CD4-positive, alpha-beta T cell (primary cell): ENCODE measurements at regions not wholly inside any gene's neighbourhood (a gene's known extent, or its start where the extent isn't known, plus 50 kb on each side); places are given as distances from the start of the nearest gene placed in this dataset.

Source experiments
- ATAC-seq: fragments of 200-7000 bp; cut with Tn5 transposase; one replicate; pipeline ENCODE4 v1.10.0; 2022; ENCODE audit warnings: mild to moderate bottlenecking; ENCODE audit not compliant: poor library complexity
- CTCF ChIA-PET: fragments of 350-600 bp; sonication (Branson Sonifier 250); formaldehyde crosslinking; loops from one replicate; lab custom pipeline; 2021; ENCODE audit warnings: antibody characterized with exemption, inconsistent platforms; lab: Charles Lee
- POLR2A ChIA-PET: fragments of 350-600 bp; sonication (Branson Sonifier 250); formaldehyde crosslinking; loops from one replicate; lab custom pipeline; 2021; ENCODE audit warnings: antibody characterized with exemption, inconsistent platforms; lab: Charles Lee
- DNase-seq, 14 experiments: peaks; one replicate each; pipeline ENCODE4 v3.0.0-alpha.2; 2013 to 2020; ENCODE audit warnings: mixed read lengths in 2 of 14
- H3K27ac ChIP-seq, 2 donors: one replicate each; pipeline versions ENCODE4 v1.5.1 to v1.7.0; 2013; ENCODE audit warnings: low read length in 2 of 2, low read depth in 1 of 2, mild to moderate bottlenecking in 1 of 2
- H3K27me3 ChIP-seq, 2 experiments: 1 replicate in 1 of 2; 2 replicates in 1 of 2; pipeline versions ENCODE4 v1.6.1 to v1.7.0; 2013; ENCODE audit warnings: low read length in 2 of 2, control low read depth in 1 of 2, mild to moderate bottlenecking in 1 of 2, moderate library complexity in 1 of 2; ENCODE audit not compliant: insufficient read depth in 2 of 2, control insufficient read depth in 1 of 2
- H3K36me3 ChIP-seq: one replicate; pipeline ENCODE4 v1.6.1; 2013; ENCODE audit warnings: low read length, control low read depth; ENCODE audit not compliant: insufficient read depth
- H3K4me1 ChIP-seq: one replicate; pipeline ENCODE4 v1.6.1; 2013; ENCODE audit warnings: low read length, control low read depth; ENCODE audit not compliant: insufficient read depth
- H3K4me3 ChIP-seq: one replicate; pipeline ENCODE4 v1.5.1; 2013; ENCODE audit warnings: mild to moderate bottlenecking, low read length, moderate library complexity
- H3K9me3 ChIP-seq, 2 experiments: 1 replicate in 1 of 2; 2 replicates in 1 of 2; pipeline versions ENCODE4 v1.6.1 to v1.7.0; 2013; ENCODE audit warnings: low read length in 2 of 2, mild to moderate bottlenecking in 2 of 2, control low read depth in 1 of 2, moderate library complexity in 1 of 2; ENCODE audit not compliant: control insufficient read depth in 1 of 2, insufficient read depth in 1 of 2
- H3K27ac Mint-ChIP-seq: one replicate; pipeline ENCODE4 v1.8.0; 2020; ENCODE audit warnings: mixed read lengths
- H3K27me3 Mint-ChIP-seq: one replicate; pipeline ENCODE4 v1.8.0; 2021; ENCODE audit warnings: mixed read lengths
- H3K36me3 Mint-ChIP-seq: one replicate; pipeline ENCODE4 v1.8.0; 2021; ENCODE audit warnings: low read depth, mixed read lengths
- H3K4me1 Mint-ChIP-seq: one replicate; pipeline ENCODE4 v1.8.0; 2021; ENCODE audit warnings: low read depth, mixed read lengths
- H3K4me3 Mint-ChIP-seq: one replicate; pipeline ENCODE4 v1.8.0; 2020; ENCODE audit warnings: mild to moderate bottlenecking, mixed read lengths
- H3K9me3 Mint-ChIP-seq: one replicate; pipeline ENCODE4 v1.8.0; 2020; ENCODE audit warnings: mixed read lengths
- intact Hi-C, 2 experiments: fragments of 100-400 bp; cut with DNase I in 1 of 2; cut with micrococcal nuclease in 1 of 2; formaldehyde crosslinking; loops; one replicate each; pipeline versions ENCODE4 v1.15.1 to v1.9.0; 2023 to 2025; cut with DNase I, micrococcal nuclease
- TF ChIP-seq, protein P1 (sequence below): fragments of 200-600 bp; IDR thresholded peaks from one replicate; pipeline ENCODE4 v1.8.0; 2022; ENCODE audit warnings: antibody characterized with exemption, mild to moderate bottlenecking

DNA sequence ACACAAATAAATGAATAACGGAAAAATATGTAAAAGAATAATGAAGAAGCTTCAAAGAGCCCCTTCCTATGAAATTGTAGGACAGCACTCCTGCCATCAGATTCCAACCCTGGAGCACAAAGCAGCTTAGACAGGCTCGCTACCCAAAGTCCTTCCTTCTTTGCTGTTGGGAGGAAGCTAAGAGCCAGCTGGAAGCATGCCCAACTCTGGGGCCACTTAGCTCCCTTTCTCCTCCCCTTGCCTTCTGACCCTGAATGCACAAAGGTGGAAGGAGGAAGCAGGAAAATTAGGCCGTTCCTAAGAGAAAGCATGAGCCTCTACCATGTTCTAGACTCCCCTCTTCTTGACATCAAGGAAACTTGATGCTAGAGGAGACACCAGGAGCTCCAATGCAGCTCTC, 700.8 kb downstream of the RNF144A start:
- TF ChIP-seq, protein P1, sequence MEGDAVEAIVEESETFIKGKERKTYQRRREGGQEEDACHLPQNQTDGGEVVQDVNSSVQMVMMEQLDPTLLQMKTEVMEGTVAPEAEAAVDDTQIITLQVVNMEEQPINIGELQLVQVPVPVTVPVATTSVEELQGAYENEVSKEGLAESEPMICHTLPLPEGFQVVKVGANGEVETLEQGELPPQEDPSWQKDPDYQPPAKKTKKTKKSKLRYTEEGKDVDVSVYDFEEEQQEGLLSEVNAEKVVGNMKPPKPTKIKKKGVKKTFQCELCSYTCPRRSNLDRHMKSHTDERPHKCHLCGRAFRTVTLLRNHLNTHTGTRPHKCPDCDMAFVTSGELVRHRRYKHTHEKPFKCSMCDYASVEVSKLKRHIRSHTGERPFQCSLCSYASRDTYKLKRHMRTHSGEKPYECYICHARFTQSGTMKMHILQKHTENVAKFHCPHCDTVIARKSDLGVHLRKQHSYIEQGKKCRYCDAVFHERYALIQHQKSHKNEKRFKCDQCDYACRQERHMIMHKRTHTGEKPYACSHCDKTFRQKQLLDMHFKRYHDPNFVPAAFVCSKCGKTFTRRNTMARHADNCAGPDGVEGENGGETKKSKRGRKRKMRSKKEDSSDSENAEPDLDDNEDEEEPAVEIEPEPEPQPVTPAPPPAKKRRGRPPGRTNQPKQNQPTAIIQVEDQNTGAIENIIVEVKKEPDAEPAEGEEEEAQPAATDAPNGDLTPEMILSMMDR: no peak
- Mint-ChIP-seq H3K4me1 (no peaks in the 10 kb centered on the region), H3K27me3 (no peaks in the 10 kb centered on the region), H3K9me3 (peaks cover 3% of the 10 kb centered on the region), H3K36me3 (no peaks in the 10 kb centered on the region), H3K27ac (no peak overlapping the region), H3K4me3 (no peak overlapping the region)
- CTCF ChIA-PET: no interaction called here
- DNase-seq (no peak), ATAC-seq (no peak)
- intact Hi-C loops: no loop called here
- Histone ChIP-seq H3K4me3 (no peak overlapping the region), H3K27me3 (no peaks in the 10 kb centered on the region), H3K9me3 (no peaks in the 10 kb centered on the region), H3K27ac (no peak overlapping the region), H3K4me1 (no peaks in the 10 kb centered on the region), H3K36me3 (no peaks in the 10 kb centered on the region)
- POLR2A ChIA-PET: no interaction called here

DNA sequence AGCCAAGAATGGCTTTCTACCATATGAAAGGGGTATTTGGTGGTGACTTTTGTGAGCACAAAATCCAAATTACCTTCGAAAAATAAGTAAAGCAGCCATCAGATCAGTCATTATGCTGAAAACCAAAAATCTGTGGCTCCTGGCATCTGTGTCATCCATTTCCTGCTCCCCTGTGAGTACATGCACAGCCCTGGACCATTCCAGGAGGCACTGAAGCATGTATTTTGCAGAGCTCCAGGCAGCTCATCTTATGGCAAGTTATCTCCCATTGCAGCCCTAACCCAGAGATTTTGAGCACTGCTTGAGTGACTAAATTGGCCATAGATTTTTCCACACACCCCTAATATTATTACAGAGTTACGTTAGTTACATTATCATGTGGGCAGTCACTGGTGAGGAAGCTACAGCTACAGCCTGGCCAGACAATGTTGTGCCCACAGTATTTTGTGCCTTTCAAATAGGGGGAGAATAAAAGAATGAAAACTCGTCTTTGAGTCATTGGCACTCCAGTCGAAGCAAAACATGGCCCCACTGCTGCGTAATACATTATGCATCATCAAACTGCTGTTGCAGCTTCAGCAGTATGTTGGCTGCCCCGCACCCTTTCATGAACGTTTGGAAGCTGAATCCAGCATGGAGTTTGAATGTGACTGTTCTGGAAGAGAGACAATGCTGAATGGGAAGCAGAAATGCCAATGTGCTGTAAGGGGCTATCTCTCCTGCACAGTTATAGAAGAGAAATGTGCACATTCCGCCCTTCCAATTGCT, 702.2 kb downstream of the RNF144A start:
- intact Hi-C loops: no loop called here
- Histone ChIP-seq H3K9me3 (no peaks in the 10 kb centered on the region), H3K4me1 (no peaks in the 10 kb centered on the region), H3K27me3 (no peaks in the 10 kb centered on the region), H3K27ac (no peak overlapping the region), H3K36me3 (no peaks in the 10 kb centered on the region), H3K4me3 (no peak overlapping the region)
- ChIA-PET POLR2A (no interaction called here), CTCF (no interaction called here)
- ATAC-seq (no peak), DNase-seq (no peak)
- no peak overlapping the region for H3K4me3 Mint-ChIP-seq
- H3K4me1 Mint-ChIP-seq: no peaks in the 10 kb centered on the region
- no peaks in the 10 kb centered on the region for H3K36me3 Mint-ChIP-seq
- H3K27ac Mint-ChIP-seq: no peak overlapping the region
- no peaks in the 10 kb centered on the region for H3K27me3 Mint-ChIP-seq
- H3K9me3 Mint-ChIP-seq: peaks cover 3% of the 10 kb centered on the region
- TF ChIP-seq, protein P1: no peak

DNA sequence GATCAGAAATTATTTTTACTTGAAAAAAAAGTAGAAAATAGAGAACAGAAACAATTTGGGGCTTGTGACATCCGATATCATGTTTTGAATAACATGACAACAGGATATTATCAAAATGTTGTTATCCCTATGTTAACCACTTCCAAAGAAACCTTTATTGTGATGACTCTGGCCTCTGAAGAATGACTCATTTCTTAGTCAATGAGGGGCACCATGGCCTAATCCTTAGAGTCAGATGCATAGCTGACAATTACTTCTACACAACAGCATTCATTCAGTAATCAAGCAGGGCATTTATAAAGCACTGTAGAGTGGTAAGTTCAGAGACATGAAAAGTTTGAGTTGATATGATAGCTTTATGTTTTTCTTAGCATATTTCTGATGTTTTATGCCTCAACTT, 703.0 kb downstream of the RNF144A start:
- intact Hi-C loops: no loop called here
- Histone ChIP-seq H3K4me3 (no peak overlapping the region), H3K36me3 (no peaks in the 10 kb centered on the region), H3K27me3 (no peaks in the 10 kb centered on the region), H3K27ac (no peak overlapping the region), H3K9me3 (no peaks in the 10 kb centered on the region), H3K4me1 (no peaks in the 10 kb centered on the region)
- no peak overlapping the region for H3K27ac Mint-ChIP-seq
- POLR2A ChIA-PET: no interaction called here
- peaks cover 3% of the 10 kb centered on the region for H3K9me3 Mint-ChIP-seq
- no peaks in the 10 kb centered on the region for H3K4me1 Mint-ChIP-seq
- DNase-seq: no peak
- no peak for ATAC-seq
- CTCF ChIA-PET: no interaction called here
- H3K4me3 Mint-ChIP-seq: no peak overlapping the region
- no peaks in the 10 kb centered on the region for H3K27me3 Mint-ChIP-seq
- H3K36me3 Mint-ChIP-seq: no peaks in the 10 kb centered on the region
- TF ChIP-seq, protein P1: no peak
